Prostate gland (tissue), 2 donors: ENCODE measurements at regions not wholly inside any gene's neighbourhood (a gene's known extent, or its start where the extent isn't known, plus 50 kb on each side); places are given as distances from the start of the nearest gene placed in this dataset.

ENCODE experiments used
- CTCF ChIP-seq, 4 experiments: fragments of 200-600 bp in 2 of 4; fragments of 450-650 bp in 2 of 4; sonication (generic) in 2 of 4; IDR thresholded peaks; 1 replicate in 3 of 4; 2 replicates in 1 of 4; pipeline ENCODE4 v1.5.1; 2016 to 2019; ENCODE audit warnings: antibody characterized with exemption in 4 of 4, mild to moderate bottlenecking in 2 of 4, moderate library complexity in 2 of 4
- POLR2A ChIP-seq: fragments of 450-650 bp; IDR thresholded peaks from one replicate; pipeline ENCODE4 v1.6.1; 2016; ENCODE audit warnings: antibody characterized with exemption, mild to moderate bottlenecking

GRCh38 chrX:134725103-134725690, 66.9 kb upstream of the PLAC1 start:
- TF ChIP-seq CTCF (IDR thresholded peaks at IDR 0.05) (no peak), POLR2A (no peak)
